Hepatocyte (in vitro differentiated cells): ENCODE measurements at regions not wholly inside any gene's neighbourhood (a gene's known extent, or its start where the extent isn't known, plus 50 kb on each side); places are given as distances from the start of the nearest gene placed in this dataset.

Experiments used
- EZH2phosphoT487 ChIP-seq: fragments of 200-600 bp; sonication (generic); IDR thresholded peaks from one replicate; pipeline ENCODE4 v1.6.1; 2018; ENCODE audit warnings: antibody characterized with exemption, mild to moderate bottlenecking, low read depth, moderate library complexity; ENCODE audit not compliant: unreplicated experiment, severe bottlenecking
- TF ChIP-seq, protein P1 (sequence below): fragments of 200-600 bp; sonication (generic); IDR thresholded peaks from 2 replicates; pipeline ENCODE4 v1.5.1; 2016; ENCODE audit warnings: antibody characterized with exemption, mild to moderate bottlenecking; ENCODE audit not compliant: poor library complexity

DNA sequence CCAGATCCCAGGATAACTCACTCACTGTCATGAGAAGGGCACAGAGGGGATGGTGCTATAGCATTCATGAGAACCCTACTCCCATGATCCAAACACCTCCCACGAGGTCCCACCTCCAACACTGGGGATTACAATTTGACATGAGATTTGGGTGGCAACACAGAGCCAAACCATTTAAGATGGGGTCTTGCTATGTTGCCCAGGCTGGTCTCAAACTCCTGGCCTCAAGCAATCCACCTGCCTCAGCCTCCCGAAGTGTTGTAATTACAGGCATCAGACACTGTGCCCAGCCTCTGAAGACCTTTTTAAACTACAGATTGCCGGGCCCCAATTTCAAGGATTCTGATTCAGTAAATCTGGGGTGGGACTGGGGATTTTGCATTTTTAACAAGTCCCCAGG lies 98.5 kb downstream of the BAMBI start:
- no peak for TF ChIP-seq EZH2phosphoT487
- TF ChIP-seq, protein P1, sequence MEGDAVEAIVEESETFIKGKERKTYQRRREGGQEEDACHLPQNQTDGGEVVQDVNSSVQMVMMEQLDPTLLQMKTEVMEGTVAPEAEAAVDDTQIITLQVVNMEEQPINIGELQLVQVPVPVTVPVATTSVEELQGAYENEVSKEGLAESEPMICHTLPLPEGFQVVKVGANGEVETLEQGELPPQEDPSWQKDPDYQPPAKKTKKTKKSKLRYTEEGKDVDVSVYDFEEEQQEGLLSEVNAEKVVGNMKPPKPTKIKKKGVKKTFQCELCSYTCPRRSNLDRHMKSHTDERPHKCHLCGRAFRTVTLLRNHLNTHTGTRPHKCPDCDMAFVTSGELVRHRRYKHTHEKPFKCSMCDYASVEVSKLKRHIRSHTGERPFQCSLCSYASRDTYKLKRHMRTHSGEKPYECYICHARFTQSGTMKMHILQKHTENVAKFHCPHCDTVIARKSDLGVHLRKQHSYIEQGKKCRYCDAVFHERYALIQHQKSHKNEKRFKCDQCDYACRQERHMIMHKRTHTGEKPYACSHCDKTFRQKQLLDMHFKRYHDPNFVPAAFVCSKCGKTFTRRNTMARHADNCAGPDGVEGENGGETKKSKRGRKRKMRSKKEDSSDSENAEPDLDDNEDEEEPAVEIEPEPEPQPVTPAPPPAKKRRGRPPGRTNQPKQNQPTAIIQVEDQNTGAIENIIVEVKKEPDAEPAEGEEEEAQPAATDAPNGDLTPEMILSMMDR = no peak
